H54 (cell line): ENCODE measurements at regions not wholly inside any gene's neighbourhood (a gene's known extent, or its start where the extent isn't known, plus 50 kb on each side); places are given as distances from the start of the nearest gene placed in this dataset.

Experiments used
- DNase-seq: peaks from one replicate; pipeline ENCODE4 v3.0.0; 2011; ENCODE audit warnings: low spot score, mixed read lengths; ENCODE audit not compliant: insufficient read length
- FAIRE-seq: peaks from 3 replicates; lab custom pipeline; 2011; peaks lifted over from hg19 to GRCh38; lab: Jason Lieb, UNC
- POLR2A ChIP-seq: IDR thresholded peaks from 2 replicates; pipeline ENCODE4 v1.6.1; 2011; ENCODE audit warnings: low read depth, mild to moderate bottlenecking, low read length

DNA sequence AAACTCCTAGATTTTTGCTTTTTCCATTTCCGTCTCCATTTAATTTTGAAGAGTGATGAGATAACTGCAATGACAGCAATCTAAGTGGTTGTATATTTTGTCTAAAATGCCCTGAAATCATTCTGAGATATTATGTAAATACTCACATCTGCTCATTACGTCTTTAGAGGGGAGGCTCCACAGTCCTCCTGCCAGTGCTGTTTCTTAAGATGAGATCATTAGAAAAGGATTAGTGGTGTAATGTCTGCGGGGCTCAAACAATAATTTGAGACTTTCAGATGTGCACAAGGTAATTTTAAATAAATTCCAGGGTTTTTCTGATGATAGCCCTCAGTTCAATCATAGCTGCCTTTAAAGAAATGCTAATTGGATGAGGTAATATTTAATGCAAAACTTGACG lies 437.9 kb downstream of the FOXO1 start:
- TF ChIP-seq POLR2A = no peak
- DNase-seq = no peak
- FAIRE-seq = no peak

DNA sequence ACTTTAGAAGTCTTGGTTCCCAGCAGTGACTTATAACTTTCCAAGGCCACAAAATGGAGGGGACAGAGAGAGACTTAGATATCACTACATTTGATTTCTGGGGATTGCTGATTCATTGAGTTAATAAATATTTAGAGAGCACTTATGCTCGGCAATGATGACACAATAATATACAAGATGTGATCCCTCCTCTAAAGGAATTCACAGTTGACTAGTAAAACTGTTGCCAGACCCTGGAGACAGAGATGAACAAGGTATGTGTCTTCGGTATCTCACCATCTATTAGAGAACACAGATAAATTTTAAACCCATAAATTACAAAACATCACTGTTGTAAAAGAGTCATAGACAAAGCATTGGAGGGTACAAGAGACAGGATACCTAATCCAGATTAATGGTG lies 437.5 kb downstream of the FOXO1 start:
- FAIRE-seq = no peak

GRCh38 chr13:40230833-40231266 lies 435.6 kb downstream of the FOXO1 start:
- no peak for TF ChIP-seq POLR2A
- DNase-seq (no peak), FAIRE-seq (no peak)

More for the DNA sequence above, 437.5 kb downstream of the FOXO1 start:
- DNase-seq = no peak
- no peak for TF ChIP-seq POLR2A

- no peak for FAIRE-seq
- DNase-seq = no peak
- TF ChIP-seq POLR2A = no peak
Measured at GRCh38 chr13:40231311-40231710, 435.1 kb downstream of the FOXO1 start.

GRCh38 chr13:40231751-40232150 lies 434.7 kb downstream of the FOXO1 start:
- no peak for TF ChIP-seq POLR2A
- FAIRE-seq (no peak), DNase-seq (no peak)

DNA sequence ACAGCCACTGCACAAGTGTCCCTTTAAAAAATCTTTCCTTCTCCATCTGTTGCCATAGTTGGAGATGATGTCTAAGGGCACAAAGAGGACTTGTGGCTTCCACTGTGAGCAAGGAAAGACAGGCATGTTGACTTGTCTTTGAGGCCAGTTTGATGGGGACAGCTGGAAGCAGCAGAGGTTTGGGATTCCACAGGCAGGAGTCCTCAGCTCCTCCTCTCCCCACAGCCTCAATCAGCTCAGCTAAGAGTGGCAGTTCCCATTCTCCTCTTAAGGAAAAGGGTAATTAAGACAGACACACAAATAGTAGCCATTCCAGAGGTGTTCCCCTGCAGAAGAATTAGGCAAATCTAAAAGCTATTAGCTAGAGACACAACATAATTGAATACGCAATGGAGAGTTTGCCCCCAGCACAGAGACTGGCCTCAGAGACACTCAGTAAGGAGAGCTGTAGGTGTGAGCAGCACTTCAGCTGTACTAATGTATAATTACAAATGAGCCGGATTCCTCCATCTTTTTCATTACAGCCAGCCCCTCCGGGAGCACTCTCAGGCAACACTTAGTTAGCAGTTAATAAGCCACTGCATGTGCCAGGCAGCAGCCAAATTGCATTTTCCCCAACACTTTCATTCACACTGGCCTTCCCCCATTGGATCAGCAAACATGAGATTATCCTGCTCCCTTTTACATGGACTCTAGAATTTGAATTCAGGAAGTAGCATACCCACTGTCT lies 434.0 kb downstream of the FOXO1 start:
- FAIRE-seq (no peak), DNase-seq (no peak)
- TF ChIP-seq POLR2A = no peak

DNA sequence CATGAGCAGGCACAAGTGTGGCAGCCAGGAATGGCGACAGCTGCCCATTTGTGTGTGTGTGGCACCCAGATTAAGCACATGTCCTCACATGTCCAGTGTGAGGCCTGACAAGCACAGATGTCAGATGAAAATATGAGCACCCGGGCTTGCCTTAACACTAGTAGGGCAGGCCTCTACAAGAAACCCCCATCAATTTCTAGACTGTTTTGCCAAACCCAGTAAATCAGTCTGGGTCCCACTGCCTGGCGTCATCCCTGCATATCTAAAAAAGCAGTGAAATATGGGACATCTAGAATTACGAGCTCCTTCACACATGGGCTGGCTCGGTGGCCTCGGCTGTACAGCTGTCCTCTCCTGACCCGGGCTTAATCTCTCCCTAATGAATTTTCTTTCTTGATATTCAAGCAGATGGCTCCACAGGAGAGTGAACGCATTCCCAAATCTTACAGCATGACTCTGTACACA lies 432.7 kb downstream of the FOXO1 start:
- DNase-seq = no peak
- no peak for FAIRE-seq
- no peak for TF ChIP-seq POLR2A

DNA sequence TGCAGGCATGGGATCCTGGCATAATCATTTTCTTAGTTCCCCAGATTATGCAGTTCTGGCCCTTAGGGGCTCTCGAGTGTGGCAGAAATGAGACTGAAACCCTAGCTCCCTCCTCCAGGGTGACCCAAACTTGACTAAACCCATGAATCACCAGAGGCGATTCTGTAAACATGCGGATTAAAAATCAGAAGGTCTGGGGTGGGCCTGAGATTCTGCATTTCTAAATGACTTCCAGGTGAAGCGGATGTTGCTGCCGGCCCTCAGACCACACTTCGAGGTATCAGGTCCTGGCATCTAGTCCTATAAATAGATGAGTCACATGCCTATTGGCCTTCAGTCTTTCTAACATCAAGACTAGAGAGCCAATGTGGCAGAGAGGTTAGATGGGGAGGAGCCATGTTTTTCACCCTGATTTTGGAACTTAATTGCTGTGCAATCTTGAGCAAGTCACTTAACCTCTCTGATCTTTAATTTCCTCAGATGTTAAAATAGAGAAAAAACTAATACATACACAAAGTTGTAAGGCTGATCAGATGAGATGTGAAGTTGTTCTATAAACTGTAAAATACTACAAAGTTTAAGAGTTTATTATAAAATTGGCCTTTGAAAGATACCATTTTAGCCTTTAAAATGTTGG lies 431.2 kb downstream of the FOXO1 start:
- no peak for TF ChIP-seq POLR2A
- FAIRE-seq = no peak
- DNase-seq = no peak

GRCh38 chr13:40236566-40237168 lies 429.8 kb downstream of the FOXO1 start:
- no peak for DNase-seq
- no peak for TF ChIP-seq POLR2A
- no peak for FAIRE-seq

DNA sequence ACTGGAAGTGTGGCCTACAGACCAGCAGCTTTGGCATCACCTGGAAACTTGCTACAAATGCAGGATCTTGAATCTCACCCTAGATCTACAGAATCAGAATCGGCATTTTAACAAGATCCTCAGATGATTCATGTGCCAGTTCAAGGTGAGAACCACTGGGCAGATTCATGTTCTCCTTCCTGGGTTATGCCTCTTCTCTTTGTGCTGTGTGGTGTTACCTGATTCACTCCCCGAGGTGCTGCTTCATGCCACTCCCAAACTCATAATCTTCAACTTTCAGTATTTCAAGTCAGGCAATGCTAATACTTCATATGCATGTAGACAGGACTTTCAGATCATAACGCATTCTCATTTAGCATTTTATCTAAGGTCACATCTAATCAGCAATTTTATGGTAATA lies 427.7 kb downstream of the FOXO1 start:
- FAIRE-seq (no peak), DNase-seq (no peak)
- TF ChIP-seq POLR2A = no peak

GRCh38 chr13:40240293-40240692 lies 426.1 kb downstream of the FOXO1 start:
- FAIRE-seq = no peak
- DNase-seq = no peak
- TF ChIP-seq POLR2A = no peak

- DNase-seq = no peak
- no peak for TF ChIP-seq POLR2A
- no peak for FAIRE-seq
Measured at GRCh38 chr13:40241125-40241798, 425.2 kb downstream of the FOXO1 start.

DNA sequence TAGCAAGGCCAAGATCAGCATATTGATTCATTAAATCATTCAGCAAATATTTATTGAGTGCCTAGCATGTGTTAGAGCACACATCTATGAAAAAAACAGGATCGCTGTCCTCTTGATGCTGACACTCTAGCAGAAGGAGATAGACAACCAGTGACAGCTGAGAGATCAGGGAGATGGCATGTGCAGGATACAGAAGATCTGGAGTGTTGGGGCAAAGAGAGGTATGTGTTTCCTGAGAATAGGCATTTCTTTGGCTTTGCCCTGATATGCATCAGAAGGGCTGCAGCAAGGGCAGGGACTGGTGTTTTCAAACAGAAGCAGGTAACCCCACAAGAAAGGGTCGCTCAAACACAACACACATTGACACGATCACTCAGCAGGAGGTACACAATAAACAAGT lies 423.4 kb downstream of the FOXO1 start:
- FAIRE-seq (no peak), DNase-seq (no peak)
- no peak for TF ChIP-seq POLR2A

GRCh38 chr13:40243982-40244381 lies 422.5 kb downstream of the FOXO1 start:
- no peak for FAIRE-seq
- no peak for TF ChIP-seq POLR2A
- no peak for DNase-seq

DNA sequence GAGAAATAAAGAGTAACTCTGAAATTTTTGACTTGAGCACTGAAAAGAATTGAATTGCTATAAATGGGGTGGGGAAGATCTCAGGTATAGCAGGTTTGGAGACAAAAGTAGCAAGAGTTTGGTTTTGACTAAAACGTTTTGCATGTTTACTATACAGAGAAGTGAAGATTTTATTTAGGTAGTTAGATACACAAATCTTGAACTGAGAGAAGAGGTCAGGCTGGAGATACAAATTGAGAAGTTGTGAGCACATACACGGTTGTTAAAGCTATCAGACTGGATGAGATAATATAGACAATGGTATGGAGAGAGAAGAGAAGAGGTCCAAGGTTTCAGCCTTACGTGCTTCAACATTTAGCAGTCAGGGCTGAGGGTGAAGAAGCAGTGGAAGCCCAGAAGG lies 420.9 kb downstream of the FOXO1 start:
- no peak for TF ChIP-seq POLR2A
- DNase-seq (no peak), FAIRE-seq (no peak)
